Omental fat pad (tissue), 3 donors: ENCODE measurements at regions not wholly inside any gene's neighbourhood (a gene's known extent, or its start where the extent isn't known, plus 50 kb on each side); places are given as distances from the start of the nearest gene placed in this dataset.

Experiments used
- ATAC-seq: fragments of 150-250 bp; one replicate; pipeline ENCODE4 v1.9.1; 2016; ENCODE audit warnings: mild to moderate bottlenecking, moderate library complexity; ENCODE audit not compliant: low FRiP score
- DNase-seq: peaks from one replicate; pipeline ENCODE4 v3.0.0-alpha.2; 2019; ENCODE audit warnings: low spot score
- TF ChIP-seq, protein P1 (sequence below), 3 donors: fragments of 450-650 bp; IDR thresholded peaks; one replicate each; pipeline ENCODE4 v1.5.1; 2016 to 2017; ENCODE audit warnings: antibody characterized with exemption in 3 of 3, mild to moderate bottlenecking in 3 of 3, moderate library complexity in 2 of 3

DNA sequence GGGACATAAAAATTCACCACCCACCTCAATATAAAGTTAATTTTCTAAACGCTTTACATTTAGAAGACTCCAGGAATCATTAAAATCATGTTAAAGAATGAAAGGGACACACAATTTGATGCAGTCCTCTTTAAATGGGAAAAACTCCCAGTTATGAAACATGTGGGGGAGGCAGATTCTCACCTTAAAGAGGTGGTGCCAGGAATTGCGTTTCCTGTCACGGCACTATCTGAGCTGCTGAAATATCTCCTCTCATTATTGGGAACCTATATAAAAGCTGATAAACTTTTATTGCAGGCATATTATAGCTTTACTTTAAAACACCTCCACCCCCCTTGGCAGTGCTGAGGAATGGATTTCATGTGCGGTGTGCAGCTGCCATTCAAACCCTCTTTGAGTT, 94.8 kb upstream of the SORCS3 start:
- ATAC-seq (no peak), DNase-seq (no peak)
- TF ChIP-seq, protein P1, sequence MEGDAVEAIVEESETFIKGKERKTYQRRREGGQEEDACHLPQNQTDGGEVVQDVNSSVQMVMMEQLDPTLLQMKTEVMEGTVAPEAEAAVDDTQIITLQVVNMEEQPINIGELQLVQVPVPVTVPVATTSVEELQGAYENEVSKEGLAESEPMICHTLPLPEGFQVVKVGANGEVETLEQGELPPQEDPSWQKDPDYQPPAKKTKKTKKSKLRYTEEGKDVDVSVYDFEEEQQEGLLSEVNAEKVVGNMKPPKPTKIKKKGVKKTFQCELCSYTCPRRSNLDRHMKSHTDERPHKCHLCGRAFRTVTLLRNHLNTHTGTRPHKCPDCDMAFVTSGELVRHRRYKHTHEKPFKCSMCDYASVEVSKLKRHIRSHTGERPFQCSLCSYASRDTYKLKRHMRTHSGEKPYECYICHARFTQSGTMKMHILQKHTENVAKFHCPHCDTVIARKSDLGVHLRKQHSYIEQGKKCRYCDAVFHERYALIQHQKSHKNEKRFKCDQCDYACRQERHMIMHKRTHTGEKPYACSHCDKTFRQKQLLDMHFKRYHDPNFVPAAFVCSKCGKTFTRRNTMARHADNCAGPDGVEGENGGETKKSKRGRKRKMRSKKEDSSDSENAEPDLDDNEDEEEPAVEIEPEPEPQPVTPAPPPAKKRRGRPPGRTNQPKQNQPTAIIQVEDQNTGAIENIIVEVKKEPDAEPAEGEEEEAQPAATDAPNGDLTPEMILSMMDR (IDR thresholded peaks at IDR 0.05), result no peak

GRCh38 chr10:104546756-104547155, 94.3 kb upstream of the SORCS3 start:
- ATAC-seq, result no peak
- TF ChIP-seq, protein P1 (IDR thresholded peaks at IDR 0.05), result no peak
- no peak for DNase-seq

GRCh38 chr10:104548090-104548489, 93.0 kb upstream of the SORCS3 start:
- DNase-seq (no peak), ATAC-seq (no peak)
- TF ChIP-seq, protein P1 (IDR thresholded peaks at IDR 0.05), result no peak

DNA sequence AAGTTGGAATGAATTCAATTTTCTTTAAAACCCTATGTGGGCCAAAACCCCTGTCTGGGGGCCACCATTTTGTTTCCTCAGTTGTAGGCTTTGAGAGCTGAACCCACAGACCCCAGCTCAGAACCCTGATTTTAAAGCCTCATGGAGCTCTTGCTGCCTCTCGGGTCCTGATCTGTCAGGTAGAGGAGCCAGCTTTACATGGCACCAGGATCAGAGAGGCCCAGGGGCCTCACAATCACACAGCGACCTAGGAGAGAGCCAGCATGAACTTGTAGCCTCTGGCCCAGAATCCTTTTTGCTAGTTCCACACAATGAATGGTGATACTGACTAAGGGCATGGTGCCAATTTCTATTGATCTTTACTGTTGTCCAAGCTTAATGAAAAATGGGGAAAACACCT, 84.3 kb upstream of the SORCS3 start:
- no peak for DNase-seq
- ATAC-seq, result no peak
- TF ChIP-seq, protein P1 (IDR thresholded peaks at IDR 0.05), result no peak

DNA sequence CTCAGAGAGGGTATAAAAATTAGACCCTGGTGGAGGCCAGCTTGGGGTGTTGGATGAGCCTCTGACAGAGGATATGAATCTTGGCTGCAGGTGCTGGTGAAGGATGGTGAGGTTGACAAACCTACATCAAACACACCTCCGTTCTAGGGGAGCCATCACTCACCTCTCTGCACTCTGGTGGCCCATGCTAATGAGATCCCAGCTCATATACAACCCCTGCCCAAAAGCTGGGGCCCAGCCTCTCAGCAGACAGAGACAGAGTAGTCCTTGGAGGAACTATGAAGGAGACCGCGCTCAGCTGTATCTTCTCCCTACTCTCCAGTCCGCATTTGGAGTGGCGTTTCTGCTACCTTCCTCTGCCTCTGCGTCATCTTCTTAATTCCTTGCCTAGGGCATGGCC, 83.1 kb upstream of the SORCS3 start:
- DNase-seq (no peak), ATAC-seq (no peak)
- TF ChIP-seq, protein P1 (IDR thresholded peaks at IDR 0.05), result no peak

GRCh38 chr10:104559935-104560334, 81.2 kb upstream of the SORCS3 start:
- peak; percentile 28 for ATAC-seq
- TF ChIP-seq, protein P1 (IDR thresholded peaks at IDR 0.05), result no peak
- DNase-seq, result no peak

GRCh38 chr10:104563051-104563450, 78.0 kb upstream of the SORCS3 start:
- ATAC-seq (no peak), DNase-seq (no peak)
- TF ChIP-seq, protein P1 (IDR thresholded peaks at IDR 0.05), result no peak
